ENCODE measurements at regions not wholly inside any gene's neighbourhood (a gene's known extent, or its start where the extent isn't known, plus 50 kb on each side); places are given as distances from the start of the nearest gene placed in this dataset.
A peak's percentile ranks its signal among the peaks of the same experiment; 100 is the strongest.

- Histone ChIP-seq H3K23ac (ENCODE audit: insufficient read length) (no peak overlapping the region), H2AK5ac (ENCODE audit: low read depth, low read length) (no peak overlapping the region), H3K9ac (replicated peaks in 1 of 4; ENCODE audit: extremely low read depth in 1 of 4, low read depth in 3 of 4, low read length in 3 of 4) (no peak overlapping the region), H2BK120ac (replicated peaks; ENCODE audit: low read depth, low read length) (no peak overlapping the region), H2AFZ (ENCODE audit: low read length) (no peak overlapping the region), H3K9me3 (ENCODE audit: insufficient read depth in 2 of 2, low read depth in 1 of 2, low read length in 1 of 2) (peaks cover 5 to 11% of the 10 kb centered on the region in 2 experiments; a peak in 2 of 4 replicates), H4K20me1 (replicated peaks in 1 of 2; ENCODE audit: control insufficient read depth in 1 of 2, insufficient read depth in 2 of 2, low read length in 2 of 2) (no peaks in the 10 kb centered on the region), H4K8ac (ENCODE audit: extremely low read depth, insufficient read depth, low read length) (no peak overlapping the region), H3K14ac (ENCODE audit: insufficient read length) (no peak overlapping the region), H3K27ac (ENCODE audit: low read depth, low read length) (no peak overlapping the region), H2BK5ac (ENCODE audit: low read depth, low read length) (no peak overlapping the region), H3K27me3 (replicated peaks in 1 of 4; ENCODE audit: control insufficient read depth in 3 of 4, extremely low read depth in 1 of 4, insufficient read depth in 3 of 4, low read length in 3 of 4) (no peaks in the 10 kb centered on the region; a peak in 1 of 7 replicates), H4K91ac (replicated peaks; ENCODE audit: insufficient read length, low read length) (no peak overlapping the region), H3K4me3 (ENCODE audit: extremely low read depth in 1 of 4, insufficient read depth in 2 of 4, low read depth in 3 of 4, low read length in 4 of 4) (no peak overlapping the region), H3K18ac (ENCODE audit: extremely low read depth, low read length) (no peak overlapping the region), H4K5ac (ENCODE audit: insufficient read length, low read depth, low read length) (no peak overlapping the region), H3K36me3 (ENCODE audit: control insufficient read depth in 2 of 4, insufficient read depth in 4 of 4, low read length in 3 of 4) (no peaks in the 10 kb centered on the region), H3K4ac (replicated peaks; ENCODE audit: insufficient read length, low read depth, low read length) (no peak overlapping the region), H3K79me2 (ENCODE audit: control insufficient read depth in 1 of 2, insufficient read depth in 2 of 2, low read length in 2 of 2) (no peaks in the 10 kb centered on the region), H3K23me2 (ENCODE audit: low read depth, low read length) (no peaks in the 10 kb centered on the region; the same call in 1 of the 2 replicates), H3K79me1 (ENCODE audit: low read depth, low read length) (no peaks in the 10 kb centered on the region), H2BK15ac (ENCODE audit: low read length) (no peak overlapping the region), H2BK12ac (ENCODE audit: low read depth, low read length) (no peak overlapping the region), H2BK20ac (ENCODE audit: low read length) (no peak overlapping the region), H3K4me2 (ENCODE audit: insufficient read depth in 1 of 2, low read depth in 2 of 2, low read length in 2 of 2) (no peak overlapping the region), H3K4me1 (replicated peaks in 1 of 4; ENCODE audit: control insufficient read depth in 3 of 4, insufficient read depth in 4 of 4, low read length in 3 of 4) (no peaks in the 10 kb centered on the region), H3K56ac (replicated peaks; ENCODE audit: insufficient read length, low read depth, low read length) (no peak overlapping the region)
- ChIA-PET POLR2A (ENCODE audit: partially characterized antibody) (no interaction called here), CTCF (ENCODE audit: partially characterized antibody) (interaction anchor here (1.2 kb wide), 1 partner anchor 13 kb away, joined by 3 read pairs; no protein-coding TSS in a partner anchor)
- no peak for TF ChIP-seq TAF1 (IDR thresholded peaks at IDR 0.05; ENCODE audit: low read depth, low read length)
- TF ChIP-seq, protein P1, sequence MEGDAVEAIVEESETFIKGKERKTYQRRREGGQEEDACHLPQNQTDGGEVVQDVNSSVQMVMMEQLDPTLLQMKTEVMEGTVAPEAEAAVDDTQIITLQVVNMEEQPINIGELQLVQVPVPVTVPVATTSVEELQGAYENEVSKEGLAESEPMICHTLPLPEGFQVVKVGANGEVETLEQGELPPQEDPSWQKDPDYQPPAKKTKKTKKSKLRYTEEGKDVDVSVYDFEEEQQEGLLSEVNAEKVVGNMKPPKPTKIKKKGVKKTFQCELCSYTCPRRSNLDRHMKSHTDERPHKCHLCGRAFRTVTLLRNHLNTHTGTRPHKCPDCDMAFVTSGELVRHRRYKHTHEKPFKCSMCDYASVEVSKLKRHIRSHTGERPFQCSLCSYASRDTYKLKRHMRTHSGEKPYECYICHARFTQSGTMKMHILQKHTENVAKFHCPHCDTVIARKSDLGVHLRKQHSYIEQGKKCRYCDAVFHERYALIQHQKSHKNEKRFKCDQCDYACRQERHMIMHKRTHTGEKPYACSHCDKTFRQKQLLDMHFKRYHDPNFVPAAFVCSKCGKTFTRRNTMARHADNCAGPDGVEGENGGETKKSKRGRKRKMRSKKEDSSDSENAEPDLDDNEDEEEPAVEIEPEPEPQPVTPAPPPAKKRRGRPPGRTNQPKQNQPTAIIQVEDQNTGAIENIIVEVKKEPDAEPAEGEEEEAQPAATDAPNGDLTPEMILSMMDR (IDR thresholded peaks at IDR 0.05; ENCODE audit: control extremely low read depth in 1 of 3, insufficient read depth in 1 of 3, low read depth in 1 of 3, low read length in 3 of 3): peak in 1 of 3 experiments; percentile 27; a peak in 1 of 4 replicates
- no peak for FAIRE-seq
- no peak for DNase-seq (ENCODE audit: low read depth in 1 of 2, low spot score in 2 of 2)
- WGBS, 2 experiments (ENCODE audit: extremely low coverage in 1 of 2, insufficient coverage in 1 of 2, insufficient read length in 1 of 2, insufficient replicate concordance in 2 of 2, low coverage in 1 of 2, low lambda C conversion rate in 2 of 2, missing lambda C conversion rate in 1 of 2): 92% methylated on average over 4 of the region's 4 CpGs; no CpG with 5 or more reads in 1 of the 2 experiments
Observed at GRCh38 chr2:103002954-103003353, 241.1 kb downstream of the TMEM182 start.
